GM19043 (cell line): ENCODE measurements at regions not wholly inside any gene's neighbourhood (a gene's known extent, or its start where the extent isn't known, plus 50 kb on each side); places are given as distances from the start of the nearest gene placed in this dataset.
"Not testable (repeated sequence)": the region's sequence is repeated elsewhere in the genome, so short reads cannot be mapped to it uniquely, and the experiment has no call there.

Source experiments
- ATAC-seq: cut with Tn5 transposase; IDR thresholded peaks from one replicate; pipeline ENCODE4 v1.9.1; 2021; ENCODE audit warnings: low read depth; ENCODE audit not compliant: unreplicated experiment

DNA sequence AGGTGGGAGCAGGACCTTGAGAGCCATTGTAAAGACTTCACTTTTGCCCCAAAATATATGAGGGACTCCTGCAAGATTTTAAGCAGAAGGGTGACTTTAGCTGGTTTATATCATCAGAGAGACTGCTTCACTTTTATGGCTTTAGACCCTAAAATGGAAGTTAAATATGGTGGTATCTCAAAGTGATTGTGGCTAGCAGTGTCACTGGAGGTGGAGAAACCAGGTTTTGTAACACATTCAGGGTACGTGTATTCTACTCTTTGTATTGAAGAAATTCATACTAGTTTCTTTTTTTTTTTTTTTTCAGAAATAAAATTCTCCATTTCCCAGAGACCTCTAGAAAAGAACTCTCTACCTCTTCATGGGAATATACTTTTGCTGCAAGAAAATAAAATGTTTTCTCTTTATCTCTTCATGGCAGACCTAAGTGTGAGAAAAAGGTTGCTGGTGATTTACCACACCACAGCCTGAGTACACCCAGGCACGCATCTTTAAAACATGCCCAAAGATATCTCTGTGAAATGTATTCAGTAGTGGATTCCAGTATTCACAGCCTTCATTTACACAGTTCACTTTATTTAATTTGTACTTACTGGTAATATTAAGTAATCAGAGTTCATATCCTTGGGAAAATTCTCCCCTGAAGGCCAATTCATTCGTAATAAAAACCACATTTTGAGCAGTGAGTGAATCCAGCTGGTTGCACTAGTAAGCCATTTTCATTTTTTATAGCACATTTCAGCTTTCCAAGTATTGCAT is 74.3 kb upstream of the GUCY1A1 start:
- ATAC-seq, result no peak

- no peak for ATAC-seq
Observed at GRCh38 chr4:155591738-155592143, 74.9 kb upstream of the GUCY1A1 start.

GRCh38 chr4:155590796-155591585 is 75.7 kb upstream of the GUCY1A1 start:
- ATAC-seq, result no peak

DNA sequence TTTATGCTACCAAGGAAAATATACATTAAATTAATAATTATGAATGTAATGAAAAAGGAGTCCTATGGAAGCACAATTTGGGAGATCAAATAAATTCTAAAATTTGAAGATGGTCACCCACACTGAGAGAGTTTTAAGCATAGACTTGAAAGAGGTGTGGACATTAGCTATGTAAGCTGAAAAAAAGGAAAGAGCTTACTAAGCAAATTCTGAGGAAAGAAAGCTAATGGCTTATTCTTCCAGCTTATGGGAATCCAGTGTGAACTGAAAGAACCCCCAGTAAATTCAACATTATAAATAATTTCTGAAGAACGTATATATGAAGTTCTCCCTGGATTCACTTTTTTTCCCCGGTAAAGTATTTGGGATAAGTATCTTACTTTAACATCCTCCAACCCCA is 78.2 kb upstream of the GUCY1A1 start:
- no peak for ATAC-seq

DNA sequence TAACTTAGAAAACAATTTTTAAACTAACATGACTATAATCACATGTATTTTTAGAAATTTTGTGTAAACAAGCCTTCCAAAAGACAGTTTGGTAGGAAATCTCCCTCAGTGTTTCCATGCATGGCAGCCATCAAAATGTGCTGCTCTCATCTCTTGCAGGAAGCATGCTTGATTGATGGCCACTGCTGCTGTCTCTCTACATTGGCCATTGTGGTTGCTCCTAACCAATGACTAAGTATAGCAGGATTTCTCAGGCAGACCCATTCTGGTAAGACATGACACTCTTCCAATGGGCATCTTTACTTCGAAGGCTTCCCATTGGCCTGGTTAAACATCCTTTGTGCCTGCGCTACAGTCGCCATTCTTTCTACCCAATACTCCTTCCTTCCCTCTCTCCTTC is 78.9 kb upstream of the GUCY1A1 start:
- no peak for ATAC-seq

GRCh38 chr4:155582971-155583437 is 83.6 kb upstream of the GUCY1A1 start:
- no peak for ATAC-seq

DNA sequence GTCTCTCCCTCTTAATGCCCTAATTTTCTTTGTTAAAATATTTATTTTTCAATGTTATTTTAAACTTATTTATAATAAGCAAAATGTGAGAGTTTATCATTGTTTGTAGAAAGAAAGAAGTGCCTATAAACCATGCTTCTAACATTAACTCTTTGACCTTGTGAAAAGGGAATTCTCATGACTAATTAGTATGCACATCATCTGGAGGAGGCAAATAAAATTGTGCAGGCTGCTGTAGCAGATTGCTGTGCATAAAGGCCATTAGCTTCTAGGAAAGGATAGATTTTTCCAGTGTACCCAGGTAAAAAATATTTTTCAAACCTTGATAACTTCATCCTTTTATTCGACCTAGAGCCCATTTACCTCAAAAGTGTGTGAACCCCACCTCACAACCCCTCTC is 84.6 kb upstream of the GUCY1A1 start:
- no peak for ATAC-seq

GRCh38 chr4:155578726-155579370 is 87.8 kb upstream of the GUCY1A1 start:
- no peak for ATAC-seq

- no peak for ATAC-seq
Observed at GRCh38 chr4:155578219-155578618, 88.4 kb upstream of the GUCY1A1 start.

DNA sequence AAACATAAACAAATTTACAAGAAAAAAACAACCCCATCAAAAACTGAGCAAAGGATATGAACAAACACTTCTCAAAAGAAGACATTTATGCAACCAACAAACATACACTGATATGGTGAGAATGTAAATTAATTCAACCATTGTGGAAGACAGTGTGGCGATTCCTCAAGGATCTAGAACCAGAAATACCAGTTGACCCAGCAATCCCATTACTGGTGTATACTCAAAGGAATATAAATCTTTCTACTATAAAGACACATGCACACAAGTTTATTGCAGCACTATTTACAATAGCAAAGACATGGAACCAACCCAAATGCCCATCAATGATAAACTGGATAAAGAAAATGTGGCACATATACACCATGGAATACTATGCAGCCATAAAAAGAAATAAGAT is 92.3 kb upstream of the GUCY1A1 start:
- not testable (repeated sequence) for ATAC-seq

DNA sequence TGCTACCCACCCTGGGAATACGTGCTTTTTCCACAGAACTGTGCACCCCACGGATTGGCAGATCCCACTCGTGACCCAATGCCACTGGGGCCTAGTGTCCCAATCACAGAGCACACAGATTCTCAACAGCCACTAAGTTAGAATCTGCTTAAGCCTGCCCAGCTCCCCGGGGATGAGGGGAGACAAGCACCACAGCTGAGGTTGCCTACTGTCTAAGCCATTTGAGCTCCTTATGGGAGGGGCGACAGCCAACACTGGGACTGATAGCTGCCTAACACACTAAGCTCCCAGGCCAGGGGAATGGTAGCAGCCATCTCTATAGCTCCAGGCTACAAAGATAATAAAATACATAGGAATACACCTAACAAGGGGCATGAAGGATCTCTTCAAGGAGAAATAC is 93.5 kb upstream of the GUCY1A1 start:
- no peak for ATAC-seq

DNA sequence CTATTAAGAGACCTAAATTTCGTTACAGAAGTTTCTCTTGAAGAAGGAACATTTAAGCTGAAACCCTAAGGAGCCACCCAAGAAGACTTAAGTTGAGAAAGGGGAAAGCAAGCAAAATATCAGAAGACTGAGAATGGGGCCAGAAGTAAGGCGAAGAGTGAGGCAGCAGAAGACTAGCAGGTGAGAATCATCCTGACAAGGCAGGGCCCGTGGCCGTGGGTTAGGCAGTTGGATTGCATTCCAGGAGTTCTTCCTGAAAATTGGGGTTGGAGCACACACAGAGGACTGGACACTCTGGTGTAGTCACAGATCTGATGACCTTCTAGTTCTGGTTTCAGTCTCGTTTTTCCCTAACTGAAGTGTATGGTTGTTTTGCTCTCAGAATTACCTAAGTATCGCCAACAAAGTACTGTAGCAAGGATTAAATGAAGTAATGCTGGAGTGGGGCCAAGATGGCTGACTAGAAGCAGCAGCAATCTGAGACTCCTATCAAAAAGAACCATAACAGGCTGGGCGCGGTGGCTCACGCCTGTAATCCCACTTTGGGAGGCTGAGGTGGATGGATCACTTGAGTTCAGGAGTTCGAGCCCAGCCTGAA is 94.4 kb upstream of the GUCY1A1 start:
- no peak for ATAC-seq

DNA sequence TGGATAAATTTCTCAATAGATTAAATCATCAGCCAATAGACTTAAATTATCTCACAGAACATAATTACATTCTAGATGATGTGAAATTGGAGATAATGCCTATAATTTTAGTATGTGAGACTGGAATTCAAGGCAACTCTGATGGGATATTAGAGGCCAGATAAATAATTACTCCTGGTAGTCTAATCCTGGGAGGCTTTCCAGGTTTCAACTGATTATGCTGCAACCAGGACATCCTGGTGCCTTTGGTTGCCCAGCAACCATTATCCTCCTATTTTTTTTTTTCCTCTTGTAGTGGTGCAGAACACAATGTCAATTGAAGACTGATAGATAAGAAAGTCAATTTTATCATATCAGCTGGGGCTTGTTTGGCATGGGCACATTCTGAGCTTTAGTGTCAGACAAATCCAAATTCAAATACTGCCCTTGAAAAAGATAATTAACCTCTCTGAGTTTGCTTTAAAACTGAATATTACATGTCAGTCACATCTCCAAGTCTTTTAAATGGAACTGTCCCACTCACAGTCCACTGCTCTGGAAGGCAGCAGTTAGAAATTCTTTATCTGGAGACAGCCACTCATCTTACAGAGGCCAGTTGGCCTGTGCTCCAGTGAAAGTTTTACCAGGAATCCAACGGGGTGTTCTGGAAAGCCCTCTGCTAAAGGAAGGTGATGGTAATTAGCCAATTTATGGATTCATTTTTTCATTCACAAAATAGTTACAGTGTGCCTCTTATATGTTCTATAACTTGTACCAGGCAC is 95.3 kb upstream of the GUCY1A1 start:
- ATAC-seq, result no peak

DNA sequence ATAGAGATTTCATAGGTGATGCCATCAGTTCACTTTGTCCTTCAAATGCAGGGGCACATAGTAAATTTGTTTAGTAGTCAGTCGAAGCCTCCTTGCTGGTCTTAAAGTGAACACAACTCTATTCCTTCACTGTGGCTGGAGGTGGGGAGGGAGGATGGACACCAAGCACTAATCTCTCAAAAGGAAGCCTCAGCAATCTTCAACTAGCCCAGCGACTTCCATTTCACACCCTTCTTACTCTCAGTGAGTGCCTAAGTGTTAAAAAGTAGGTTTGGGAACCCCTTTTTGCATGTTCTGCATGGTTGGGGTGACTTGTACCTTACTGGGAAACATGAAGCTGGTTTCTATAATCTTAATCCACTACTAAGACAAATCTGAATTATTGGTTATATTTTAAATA is 96.0 kb upstream of the GUCY1A1 start:
- no peak for ATAC-seq

DNA sequence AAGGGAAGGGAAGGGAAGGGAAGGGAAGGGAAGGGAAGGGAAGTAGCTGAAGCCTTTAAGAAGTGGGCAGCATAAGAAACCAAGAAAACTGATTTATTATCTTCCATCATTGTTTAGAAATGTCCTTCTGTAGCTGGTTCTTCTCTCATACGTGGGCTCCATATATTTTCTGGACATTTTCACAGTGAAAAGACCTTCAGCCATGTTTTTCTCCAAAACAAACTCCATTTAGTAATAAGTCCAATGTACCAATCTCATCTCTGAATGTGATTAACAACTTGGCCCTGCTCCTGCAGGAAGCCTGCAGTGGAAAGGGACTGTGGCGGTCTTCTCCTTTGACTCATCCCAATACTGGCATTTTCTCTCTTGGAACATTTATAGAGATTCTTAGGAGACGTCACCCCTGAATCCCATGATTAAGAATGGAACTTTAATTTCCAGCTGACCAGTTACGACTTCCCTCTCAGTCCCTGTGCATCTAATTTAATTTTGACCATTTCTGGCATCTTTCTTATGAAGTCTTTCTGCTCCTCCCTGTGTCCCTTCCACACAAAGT is 96.6 kb upstream of the GUCY1A1 start:
- no peak for ATAC-seq

DNA sequence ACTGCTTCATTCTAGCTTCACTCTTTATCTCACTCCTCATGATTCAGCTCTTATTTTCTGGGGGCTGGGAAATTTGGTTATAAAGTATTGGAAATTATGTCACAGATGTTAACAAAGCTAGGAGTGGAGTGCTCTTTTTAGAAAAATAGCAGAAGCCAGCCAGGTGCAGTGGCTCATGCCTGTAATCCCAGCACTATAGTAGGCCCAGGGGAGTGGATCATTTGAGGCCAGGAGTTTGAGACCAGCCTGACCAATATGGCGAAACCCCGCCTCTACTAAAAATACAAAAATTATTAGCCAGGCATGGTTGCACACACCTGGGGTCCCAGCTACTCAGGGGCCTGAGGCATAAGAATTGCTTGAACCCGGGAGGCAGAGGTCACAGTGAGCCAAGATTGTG is 97.2 kb upstream of the GUCY1A1 start:
- no peak for ATAC-seq

DNA sequence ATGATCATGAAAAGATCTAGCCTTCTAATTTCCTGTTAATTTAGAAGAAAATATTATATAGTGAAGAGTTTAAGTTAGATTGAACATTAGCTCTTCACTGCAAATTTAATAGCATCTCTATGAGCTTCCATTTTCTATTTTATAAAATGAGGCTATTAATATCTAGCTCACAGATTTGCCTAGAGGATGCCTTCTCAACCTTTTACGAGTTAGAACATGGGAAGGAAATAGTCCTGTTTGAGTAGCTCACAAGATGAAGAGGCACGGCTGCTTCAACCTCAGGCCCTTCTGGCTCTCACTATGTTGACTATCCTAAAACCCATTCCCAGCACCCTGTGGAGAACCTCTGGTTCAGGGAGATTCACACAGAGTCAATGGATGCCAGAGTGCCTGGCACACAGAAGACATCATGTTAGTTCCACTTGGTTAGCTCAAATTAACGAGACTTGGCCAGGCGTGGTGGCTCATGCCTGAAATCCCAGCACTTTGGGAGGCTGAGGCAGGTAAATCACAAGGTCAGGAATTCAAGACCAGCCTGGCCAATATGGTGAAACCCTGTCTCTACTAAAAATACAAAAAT is 97.9 kb upstream of the GUCY1A1 start:
- no peak for ATAC-seq

DNA sequence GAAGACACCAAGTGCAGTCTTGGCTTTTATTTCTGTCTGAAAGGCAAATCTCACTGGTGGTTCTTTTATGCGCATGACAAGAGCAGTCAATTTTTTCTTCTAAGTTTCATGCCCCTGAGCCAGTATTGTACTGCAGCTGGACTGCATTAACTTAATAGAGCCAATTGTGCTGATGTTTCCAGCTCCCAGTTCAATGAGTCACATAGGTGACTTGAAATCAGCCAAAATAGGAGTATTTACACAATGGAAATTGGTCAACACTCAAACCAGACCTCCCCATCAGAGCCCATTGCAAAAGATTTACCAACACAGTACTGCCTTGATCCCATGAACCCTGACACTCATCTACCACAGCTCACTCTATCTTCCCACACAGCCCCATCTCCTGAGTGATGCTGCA is 100.3 kb upstream of the GUCY1A1 start:
- ATAC-seq, result no peak

- no peak for ATAC-seq
Observed at GRCh38 chr4:155565776-155566175, 100.9 kb upstream of the GUCY1A1 start.

DNA sequence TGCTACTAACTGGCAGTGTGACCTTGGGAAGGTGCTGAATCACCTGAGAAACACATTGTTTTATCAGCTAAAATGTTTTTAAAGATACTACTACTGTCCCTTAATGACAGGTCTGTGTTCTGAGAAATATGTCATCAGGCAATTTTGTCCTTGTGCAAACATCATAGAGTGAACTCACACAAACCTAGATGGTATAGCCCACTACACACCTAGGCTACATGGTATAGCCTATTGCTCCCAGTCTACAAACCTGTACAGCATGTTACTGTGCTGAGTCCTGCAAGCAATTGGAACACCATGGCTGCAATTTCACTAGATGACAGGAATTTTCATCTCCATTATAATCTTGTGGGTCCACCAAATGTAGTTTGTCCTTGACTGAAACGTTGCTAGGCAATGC is 101.3 kb upstream of the GUCY1A1 start:
- no peak for ATAC-seq
